DND-41 (cell line): ENCODE measurements at regions not wholly inside any gene's neighbourhood (a gene's known extent, or its start where the extent isn't known, plus 50 kb on each side); places are given as distances from the start of the nearest gene placed in this dataset.

Source experiments
- EZH2 ChIP-seq: IDR thresholded peaks from 3 replicates; pipeline ENCODE4 v1.6.1; 2012; ENCODE audit warnings: borderline replicate concordance, low read depth, mild to moderate bottlenecking, moderate library complexity, low read length, inconsistent platforms; ENCODE audit not compliant: severe bottlenecking
- TF ChIP-seq, protein P1 (sequence below): IDR thresholded peaks from 2 replicates; pipeline ENCODE4 v1.5.1; 2012; ENCODE audit warnings: borderline replicate concordance, low read length, moderate library complexity, mild to moderate bottlenecking; ENCODE audit not compliant: poor library complexity, severe bottlenecking; ENCODE audit errors: extremely low read depth

DNA sequence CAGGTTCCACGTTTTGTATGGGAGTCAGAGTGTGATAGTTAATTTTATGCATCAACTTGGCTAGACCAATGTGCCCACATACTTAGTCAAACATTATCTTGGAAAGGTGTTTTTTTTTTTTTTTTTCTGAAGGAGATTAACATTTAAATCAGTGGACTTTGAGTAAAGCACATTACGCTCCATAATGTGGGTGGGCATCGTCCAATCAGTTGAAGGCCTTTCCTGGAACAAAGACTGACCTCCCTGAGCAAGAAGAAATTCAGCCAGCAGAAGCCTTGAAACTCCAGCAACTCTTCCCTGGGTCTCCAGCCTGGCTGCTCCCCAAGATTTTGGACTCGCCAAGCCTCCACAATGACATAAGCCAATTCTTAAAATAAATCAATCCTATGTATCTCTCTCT, 711.4 kb downstream of the MTRR start:
- TF ChIP-seq, protein P1, sequence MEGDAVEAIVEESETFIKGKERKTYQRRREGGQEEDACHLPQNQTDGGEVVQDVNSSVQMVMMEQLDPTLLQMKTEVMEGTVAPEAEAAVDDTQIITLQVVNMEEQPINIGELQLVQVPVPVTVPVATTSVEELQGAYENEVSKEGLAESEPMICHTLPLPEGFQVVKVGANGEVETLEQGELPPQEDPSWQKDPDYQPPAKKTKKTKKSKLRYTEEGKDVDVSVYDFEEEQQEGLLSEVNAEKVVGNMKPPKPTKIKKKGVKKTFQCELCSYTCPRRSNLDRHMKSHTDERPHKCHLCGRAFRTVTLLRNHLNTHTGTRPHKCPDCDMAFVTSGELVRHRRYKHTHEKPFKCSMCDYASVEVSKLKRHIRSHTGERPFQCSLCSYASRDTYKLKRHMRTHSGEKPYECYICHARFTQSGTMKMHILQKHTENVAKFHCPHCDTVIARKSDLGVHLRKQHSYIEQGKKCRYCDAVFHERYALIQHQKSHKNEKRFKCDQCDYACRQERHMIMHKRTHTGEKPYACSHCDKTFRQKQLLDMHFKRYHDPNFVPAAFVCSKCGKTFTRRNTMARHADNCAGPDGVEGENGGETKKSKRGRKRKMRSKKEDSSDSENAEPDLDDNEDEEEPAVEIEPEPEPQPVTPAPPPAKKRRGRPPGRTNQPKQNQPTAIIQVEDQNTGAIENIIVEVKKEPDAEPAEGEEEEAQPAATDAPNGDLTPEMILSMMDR = no peak
- no peak for TF ChIP-seq EZH2
